ENCODE measurements at regions not wholly inside any gene's neighbourhood (a gene's known extent, or its start where the extent isn't known, plus 50 kb on each side); places are given as distances from the start of the nearest gene placed in this dataset.

DNA sequence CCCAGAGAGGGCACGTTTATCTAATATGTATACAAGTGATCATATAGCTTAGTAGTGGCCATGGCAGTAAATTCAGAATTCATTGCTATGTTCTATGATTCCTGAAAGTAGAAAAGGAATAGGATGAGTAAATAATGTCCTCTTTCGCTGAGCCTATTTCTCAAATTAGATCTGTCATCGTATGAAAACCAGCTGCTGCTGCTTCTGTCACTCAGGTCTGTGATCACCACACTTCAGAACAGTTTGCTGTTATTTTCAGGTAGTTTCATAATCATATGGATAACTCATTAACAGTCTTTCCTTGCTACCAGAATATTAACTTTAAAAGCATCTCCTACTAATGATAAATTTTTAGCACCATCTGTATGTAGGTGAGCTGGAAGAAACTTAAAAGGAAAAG, 289.1 kb upstream of the AZI2 start:
- Histone ChIP-seq H3K36me3 (no peaks in the 10 kb centered on the region), H3K4me1 (no peaks in the 10 kb centered on the region), H3K27ac (no peak overlapping the region), H3K9me3 (no peaks in the 10 kb centered on the region), H3K27me3 (no peaks in the 10 kb centered on the region), H3K4me3 (no peak overlapping the region)
- WGBS = 73% methylated on average over 3 of the region's 3 CpGs
- no peak for DNase-seq (ENCODE audit: low spot score in 2 of 2)
- TF ChIP-seq EP300 (IDR thresholded peaks at IDR 0.05) (no peak), POLR2AphosphoS5 (IDR thresholded peaks at IDR 0.05) (no peak), POLR2A (IDR thresholded peaks at IDR 0.05) (no peak)
- TF ChIP-seq, protein P1, sequence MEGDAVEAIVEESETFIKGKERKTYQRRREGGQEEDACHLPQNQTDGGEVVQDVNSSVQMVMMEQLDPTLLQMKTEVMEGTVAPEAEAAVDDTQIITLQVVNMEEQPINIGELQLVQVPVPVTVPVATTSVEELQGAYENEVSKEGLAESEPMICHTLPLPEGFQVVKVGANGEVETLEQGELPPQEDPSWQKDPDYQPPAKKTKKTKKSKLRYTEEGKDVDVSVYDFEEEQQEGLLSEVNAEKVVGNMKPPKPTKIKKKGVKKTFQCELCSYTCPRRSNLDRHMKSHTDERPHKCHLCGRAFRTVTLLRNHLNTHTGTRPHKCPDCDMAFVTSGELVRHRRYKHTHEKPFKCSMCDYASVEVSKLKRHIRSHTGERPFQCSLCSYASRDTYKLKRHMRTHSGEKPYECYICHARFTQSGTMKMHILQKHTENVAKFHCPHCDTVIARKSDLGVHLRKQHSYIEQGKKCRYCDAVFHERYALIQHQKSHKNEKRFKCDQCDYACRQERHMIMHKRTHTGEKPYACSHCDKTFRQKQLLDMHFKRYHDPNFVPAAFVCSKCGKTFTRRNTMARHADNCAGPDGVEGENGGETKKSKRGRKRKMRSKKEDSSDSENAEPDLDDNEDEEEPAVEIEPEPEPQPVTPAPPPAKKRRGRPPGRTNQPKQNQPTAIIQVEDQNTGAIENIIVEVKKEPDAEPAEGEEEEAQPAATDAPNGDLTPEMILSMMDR (IDR thresholded peaks at IDR 0.05) = no peak

DNA sequence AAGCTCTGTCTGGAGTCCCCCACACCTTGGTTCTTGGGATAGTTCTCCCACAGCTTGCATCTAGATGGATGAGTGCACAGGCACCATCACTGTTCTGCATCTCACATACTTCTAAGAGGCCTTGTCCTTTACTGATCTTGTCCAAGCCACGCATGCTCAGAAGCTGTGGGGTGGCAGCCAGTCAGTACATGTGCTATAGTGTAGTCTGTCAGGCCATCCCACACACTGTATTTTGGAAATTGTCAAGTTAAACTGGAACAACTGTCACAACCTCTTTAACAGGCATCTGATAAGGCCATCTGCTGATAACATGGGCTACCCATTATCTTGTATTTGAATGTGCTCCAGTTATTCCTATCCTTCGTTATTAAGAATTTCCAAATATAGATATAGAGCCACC, 296.5 kb upstream of the AZI2 start:
- no peak for TF ChIP-seq POLR2AphosphoS5 (IDR thresholded peaks at IDR 0.05)
- no peak for DNase-seq (ENCODE audit: low spot score in 2 of 2)
- Histone ChIP-seq H3K4me3 (no peak overlapping the region), H3K27ac (no peak overlapping the region), H3K4me1 (no peaks in the 10 kb centered on the region), H3K36me3 (no peaks in the 10 kb centered on the region), H3K27me3 (no peaks in the 10 kb centered on the region), H3K9me3 (no peaks in the 10 kb centered on the region)
- WGBS = 96% methylated on average over 2 of the region's 2 CpGs

DNA sequence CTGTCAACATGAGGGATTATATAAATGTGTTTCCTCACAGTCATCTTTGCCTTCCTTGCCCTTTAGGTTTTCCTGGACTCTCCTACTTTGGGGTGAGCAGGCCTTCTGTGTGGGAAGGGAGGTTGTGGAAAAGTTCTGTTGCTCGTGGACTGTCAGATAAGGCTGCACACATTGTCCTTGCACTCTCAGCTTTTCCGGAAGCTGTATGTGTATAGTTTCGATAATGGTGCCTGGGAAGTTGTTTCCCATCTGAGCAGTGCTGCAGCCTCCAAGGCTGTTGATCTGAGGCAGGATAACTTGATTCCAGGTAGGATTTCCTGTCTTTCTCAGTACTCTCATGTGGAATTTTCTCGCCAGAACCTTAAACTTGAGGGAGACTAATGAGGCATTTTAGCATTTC, 297.8 kb upstream of the AZI2 start:
- H3K27ac ChIP-seq = no peak overlapping the region
- no peak for DNase-seq (ENCODE audit: low spot score in 2 of 2)
- H3K27me3 ChIP-seq = no peaks in the 10 kb centered on the region
- H3K4me3 ChIP-seq = no peak overlapping the region
- TF ChIP-seq EP300 (IDR thresholded peaks at IDR 0.05) (no peak), POLR2AphosphoS5 (IDR thresholded peaks at IDR 0.05) (no peak), POLR2A (IDR thresholded peaks at IDR 0.05) (no peak)
- TF ChIP-seq, protein P1 (IDR thresholded peaks at IDR 0.05) = no peak
- no peaks in the 10 kb centered on the region for H3K9me3 ChIP-seq
- 81% methylated on average over 4 of the region's 4 CpGs for WGBS
- no peaks in the 10 kb centered on the region for H3K36me3 ChIP-seq
- H3K4me1 ChIP-seq = no peaks in the 10 kb centered on the region

DNA sequence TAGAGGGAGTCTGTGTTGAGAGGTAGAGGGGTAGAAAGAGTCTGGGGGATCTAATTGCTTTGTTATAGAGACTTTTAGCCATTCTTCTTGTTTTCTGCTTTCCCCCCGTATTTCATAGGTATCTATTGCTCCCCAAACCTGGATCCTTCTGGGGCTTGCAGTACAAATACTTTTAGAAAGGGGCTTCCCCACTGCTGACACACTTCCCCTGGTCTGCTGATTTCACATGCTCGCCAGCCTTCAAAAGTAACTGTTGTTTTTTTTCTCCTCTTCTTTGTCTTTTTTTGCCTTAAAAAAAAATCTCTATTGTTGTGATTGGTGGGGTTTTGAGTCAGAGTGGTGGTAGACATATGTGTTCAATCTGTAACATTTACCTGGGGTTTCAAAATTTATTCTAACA, 300.6 kb upstream of the AZI2 start:
- Histone ChIP-seq H3K4me1 (no peaks in the 10 kb centered on the region), H3K9me3 (no peaks in the 10 kb centered on the region), H3K4me3 (no peak overlapping the region), H3K27ac (no peak overlapping the region), H3K27me3 (no peaks in the 10 kb centered on the region), H3K36me3 (no peaks in the 10 kb centered on the region)
- DNase-seq (ENCODE audit: low spot score in 2 of 2) = no peak
- WGBS = 90% methylated on average over 2 of the region's 2 CpGs
- no peak for TF ChIP-seq POLR2AphosphoS5 (IDR thresholded peaks at IDR 0.05)
- no peak for TF ChIP-seq POLR2A (IDR thresholded peaks at IDR 0.05)
- TF ChIP-seq EP300 (IDR thresholded peaks at IDR 0.05) = no peak
- TF ChIP-seq, protein P1 (IDR thresholded peaks at IDR 0.05) = no peak

DNA sequence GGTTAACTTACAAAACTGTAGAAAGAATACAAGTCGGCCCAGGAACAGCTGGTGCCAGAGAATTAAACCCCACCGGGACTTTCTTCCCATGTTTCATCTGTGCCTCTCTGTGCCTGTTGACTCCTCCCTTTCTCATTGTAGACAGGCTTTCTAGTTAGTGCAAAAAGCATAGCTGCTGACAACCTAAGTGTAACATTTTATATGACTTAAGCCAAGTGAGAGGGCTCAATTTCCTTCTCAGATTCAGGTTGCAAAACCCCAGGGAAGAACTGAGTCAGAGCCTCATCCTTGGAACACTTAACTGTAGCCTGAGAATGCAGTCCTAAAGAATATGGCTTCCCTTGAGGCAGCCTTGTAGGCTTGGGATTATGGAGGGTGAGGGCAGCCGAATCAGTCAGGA, 302.5 kb upstream of the AZI2 start:
- WGBS = 65% methylated on average over 3 of the region's 3 CpGs
- Histone ChIP-seq H3K4me1 (no peaks in the 10 kb centered on the region), H3K36me3 (no peaks in the 10 kb centered on the region), H3K27ac (no peak overlapping the region), H3K27me3 (no peaks in the 10 kb centered on the region), H3K4me3 (no peak overlapping the region), H3K9me3 (no peaks in the 10 kb centered on the region)
- DNase-seq (ENCODE audit: low spot score in 2 of 2) = no peak
- TF ChIP-seq POLR2A (IDR thresholded peaks at IDR 0.05) (no peak), EP300 (IDR thresholded peaks at IDR 0.05) (no peak), POLR2AphosphoS5 (IDR thresholded peaks at IDR 0.05) (no peak)
- TF ChIP-seq, protein P1 (IDR thresholded peaks at IDR 0.05) = no peak

DNA sequence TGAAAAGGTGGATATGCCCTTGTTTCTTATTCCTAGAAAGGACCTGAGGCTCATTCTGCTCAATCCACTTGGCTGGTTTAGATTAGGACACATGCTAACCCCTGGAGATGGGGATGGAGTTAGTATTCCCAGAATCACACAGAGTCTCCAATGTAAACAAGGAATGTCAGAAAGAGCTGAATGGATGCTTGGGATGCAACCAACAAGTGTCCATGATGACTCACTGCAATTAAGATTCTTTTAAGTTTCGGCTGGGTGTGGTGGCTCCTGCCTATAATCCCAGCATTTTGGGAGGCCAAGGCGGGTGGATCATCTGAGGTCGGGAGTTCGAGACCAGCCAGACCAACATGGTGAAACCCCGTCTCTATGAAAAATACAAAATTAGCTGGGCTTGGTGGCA, 315.5 kb upstream of the AZI2 start:
- Histone ChIP-seq H3K9me3 (no peaks in the 10 kb centered on the region), H3K4me1 (no peaks in the 10 kb centered on the region), H3K27ac (no peak overlapping the region), H3K4me3 (no peak overlapping the region), H3K36me3 (no peaks in the 10 kb centered on the region), H3K27me3 (no peaks in the 10 kb centered on the region)
- no peak for DNase-seq (ENCODE audit: low spot score in 2 of 2)
- TF ChIP-seq POLR2A (IDR thresholded peaks at IDR 0.05) (no peak), POLR2AphosphoS5 (IDR thresholded peaks at IDR 0.05) (no peak), EP300 (IDR thresholded peaks at IDR 0.05) (no peak)
- TF ChIP-seq, protein P1 (IDR thresholded peaks at IDR 0.05) = no peak
- WGBS = 92% methylated on average over 5 of the region's 5 CpGs
